SK-N-SH treated with all-trans-retinoic acid at 6 μM for 48 hours (cell line): ENCODE measurements at regions not wholly inside any gene's neighbourhood (a gene's known extent, or its start where the extent isn't known, plus 50 kb on each side); places are given as distances from the start of the nearest gene placed in this dataset.

ENCODE experiments used
- ATAC-seq: fragments of 200-7000 bp; cut with Tn5 transposase; 3 replicates; pipeline ENCODE4 v1.9.1; 2020; ENCODE audit warnings: mild to moderate bottlenecking, moderate library complexity
- BACH2 ChIP-seq: fragments of 250-450 bp; sonication (Bioruptor Pico); IDR thresholded peaks from 2 replicates; pipeline ENCODE4 v1.9.0; 2021; ENCODE audit warnings: mild to moderate bottlenecking, borderline replicate concordance
- CSRNP3 ChIP-seq: fragments of 250-450 bp; sonication (Bioruptor Pico); IDR thresholded peaks from 2 replicates; pipeline ENCODE4 v1.5.1; 2021; ENCODE audit warnings: mild to moderate bottlenecking, moderate library complexity
- ESRRG ChIP-seq: fragments of 250-450 bp; sonication (Bioruptor Pico); IDR thresholded peaks from 2 replicates; pipeline ENCODE4 v1.6.1; 2021; ENCODE audit warnings: mild to moderate bottlenecking
- ISL1 ChIP-seq: fragments of 250-450 bp; sonication (Bioruptor Pico); IDR thresholded peaks from 2 replicates; pipeline ENCODE4 v2.1.2; 2022; ENCODE audit warnings: mild to moderate bottlenecking, moderate library complexity
- OSR1 ChIP-seq: fragments of 250-450 bp; sonication (Bioruptor Pico); IDR thresholded peaks from 2 replicates; pipeline ENCODE4 v1.8.0; 2022; ENCODE audit warnings: moderate library complexity, mild to moderate bottlenecking, inconsistent platforms
- PPARA ChIP-seq: fragments of 250-450 bp; sonication (Bioruptor Pico); IDR thresholded peaks from 2 replicates; pipeline ENCODE4 v1.5.0; 2020; ENCODE audit warnings: mild to moderate bottlenecking, borderline replicate concordance
- RARB ChIP-seq: fragments of 250-450 bp; sonication (Bioruptor Pico); IDR thresholded peaks from 2 replicates; pipeline ENCODE4 v1.8.0; 2021; ENCODE audit warnings: mild to moderate bottlenecking, moderate library complexity
- TSHZ2 ChIP-seq: fragments of 250-450 bp; sonication (Bioruptor Pico); IDR thresholded peaks from 2 replicates; pipeline ENCODE4 v1.5.0; 2020; ENCODE audit warnings: mild to moderate bottlenecking, moderate library complexity
- ZC3H10 ChIP-seq: fragments of 250-450 bp; sonication (Bioruptor Pico); IDR thresholded peaks from 2 replicates; pipeline ENCODE4 v1.5.1; 2021; ENCODE audit warnings: mild to moderate bottlenecking, moderate library complexity
- ZFP30 ChIP-seq: fragments of 450-650 bp; formaldehyde crosslinking; IDR thresholded peaks from 2 replicates; pipeline ENCODE4 v1.5.0; 2022; ENCODE audit warnings: mild to moderate bottlenecking, moderate library complexity
- ZNF565 ChIP-seq: fragments of 450-650 bp; formaldehyde crosslinking; conservative IDR thresholded peaks from 2 replicates; pipeline ENCODE4 v1.5.0; 2020; ENCODE audit warnings: low read depth, mild to moderate bottlenecking, moderate library complexity
- ZNF70 ChIP-seq: fragments of 450-650 bp; formaldehyde crosslinking; IDR thresholded peaks from 2 replicates; pipeline ENCODE4 v1.5.0; 2020; ENCODE audit warnings: mild to moderate bottlenecking, moderate library complexity
- ZNF8 ChIP-seq: fragments of 450-650 bp; formaldehyde crosslinking; IDR thresholded peaks from 2 replicates; pipeline ENCODE4 v1.5.0; 2020; ENCODE audit warnings: mild to moderate bottlenecking, moderate library complexity
- TF ChIP-seq, protein P1 (sequence below): fragments of 250-450 bp; sonication (Bioruptor Pico); IDR thresholded peaks from 2 replicates; pipeline ENCODE4 v1.5.1; 2020; ENCODE audit warnings: low read depth, mild to moderate bottlenecking, moderate library complexity
- TF ChIP-seq, protein P2 (sequence below): fragments of 250-450 bp; sonication (Bioruptor Pico); IDR thresholded peaks from 2 replicates; pipeline ENCODE4 v1.8.0; 2021; ENCODE audit warnings: low read depth, mild to moderate bottlenecking, moderate library complexity, borderline replicate concordance

DNA sequence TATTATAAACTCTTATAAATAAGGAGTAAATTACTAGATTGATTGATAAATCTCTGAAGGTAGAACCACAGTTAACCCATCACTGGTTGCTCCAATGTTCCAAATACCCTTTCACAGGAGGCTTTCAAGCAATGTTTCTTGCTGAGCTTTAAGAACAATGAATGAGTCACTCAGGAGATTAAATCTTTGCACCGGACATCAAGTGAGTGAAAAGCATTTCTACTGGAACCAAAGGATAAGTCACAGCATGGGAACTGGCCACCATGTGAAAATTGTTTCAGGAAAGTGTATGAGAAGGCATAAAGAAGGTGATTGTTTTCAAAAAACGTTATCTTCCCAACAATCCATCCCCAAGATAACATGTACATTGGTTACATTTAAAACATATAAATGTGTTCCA, 90.6 kb downstream of the CNTN3 start (continued):
- no peak for TF ChIP-seq ZNF70 (CRISPR knock-in tag)

GRCh38 chr3:74520895-74521294, 93.6 kb downstream of the CNTN3 start:
- no peak for ATAC-seq
- TF ChIP-seq ESRRG (CRISPR knock-in tag) = no peak
- no peak for TF ChIP-seq ZC3H10 (CRISPR knock-in tag)
- TF ChIP-seq BACH2 (CRISPR knock-in tag) = no peak
- TF ChIP-seq ZFP30 = no peak
- no peak for TF ChIP-seq ZNF565
- TF ChIP-seq RARB (CRISPR knock-in tag) = no peak
- no peak for TF ChIP-seq PPARA
- TF ChIP-seq ZNF8 (CRISPR knock-in tag) = no peak
- no peak for TF ChIP-seq ZNF70 (CRISPR knock-in tag)
- TF ChIP-seq CSRNP3 (CRISPR knock-in tag) = no peak
- TF ChIP-seq, all 23 proteins: peak for 0

- TF ChIP-seq, protein P1, sequence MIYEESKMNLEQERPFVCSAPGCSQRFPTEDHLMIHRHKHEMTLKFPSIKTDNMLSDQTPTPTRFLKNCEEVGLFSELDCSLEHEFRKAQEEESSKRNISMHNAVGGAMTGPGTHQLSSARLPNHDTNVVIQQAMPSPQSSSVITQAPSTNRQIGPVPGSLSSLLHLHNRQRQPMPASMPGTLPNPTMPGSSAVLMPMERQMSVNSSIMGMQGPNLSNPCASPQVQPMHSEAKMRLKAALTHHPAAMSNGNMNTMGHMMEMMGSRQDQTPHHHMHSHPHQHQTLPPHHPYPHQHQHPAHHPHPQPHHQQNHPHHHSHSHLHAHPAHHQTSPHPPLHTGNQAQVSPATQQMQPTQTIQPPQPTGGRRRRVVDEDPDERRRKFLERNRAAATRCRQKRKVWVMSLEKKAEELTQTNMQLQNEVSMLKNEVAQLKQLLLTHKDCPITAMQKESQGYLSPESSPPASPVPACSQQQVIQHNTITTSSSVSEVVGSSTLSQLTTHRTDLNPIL (CRISPR knock-in tag) = no peak
- TF ChIP-seq TSHZ2 (CRISPR knock-in tag) (no peak), PPARA (no peak), CSRNP3 (CRISPR knock-in tag) (no peak), ZC3H10 (CRISPR knock-in tag) (no peak), OSR1 (CRISPR knock-in tag) (no peak), ZFP30 (no peak)
- TF ChIP-seq, protein P2, sequence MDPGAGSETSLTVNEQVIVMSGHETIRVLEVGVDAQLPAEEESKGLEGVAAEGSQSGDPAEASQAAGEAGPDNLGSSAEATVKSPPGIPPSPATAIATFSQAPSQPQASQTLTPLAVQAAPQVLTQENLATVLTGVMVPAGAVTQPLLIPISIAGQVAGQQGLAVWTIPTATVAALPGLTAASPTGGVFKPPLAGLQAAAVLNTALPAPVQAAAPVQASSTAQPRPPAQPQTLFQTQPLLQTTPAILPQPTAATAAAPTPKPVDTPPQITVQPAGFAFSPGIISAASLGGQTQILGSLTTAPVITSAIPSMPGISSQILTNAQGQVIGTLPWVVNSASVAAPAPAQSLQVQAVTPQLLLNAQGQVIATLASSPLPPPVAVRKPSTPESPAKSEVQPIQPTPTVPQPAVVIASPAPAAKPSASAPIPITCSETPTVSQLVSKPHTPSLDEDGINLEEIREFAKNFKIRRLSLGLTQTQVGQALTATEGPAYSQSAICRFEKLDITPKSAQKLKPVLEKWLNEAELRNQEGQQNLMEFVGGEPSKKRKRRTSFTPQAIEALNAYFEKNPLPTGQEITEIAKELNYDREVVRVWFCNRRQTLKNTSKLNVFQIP (CRISPR knock-in tag) = no peak
- ATAC-seq = no peak
Observed at GRCh38 chr3:74518610-74519009, 95.8 kb downstream of the CNTN3 start.

DNA sequence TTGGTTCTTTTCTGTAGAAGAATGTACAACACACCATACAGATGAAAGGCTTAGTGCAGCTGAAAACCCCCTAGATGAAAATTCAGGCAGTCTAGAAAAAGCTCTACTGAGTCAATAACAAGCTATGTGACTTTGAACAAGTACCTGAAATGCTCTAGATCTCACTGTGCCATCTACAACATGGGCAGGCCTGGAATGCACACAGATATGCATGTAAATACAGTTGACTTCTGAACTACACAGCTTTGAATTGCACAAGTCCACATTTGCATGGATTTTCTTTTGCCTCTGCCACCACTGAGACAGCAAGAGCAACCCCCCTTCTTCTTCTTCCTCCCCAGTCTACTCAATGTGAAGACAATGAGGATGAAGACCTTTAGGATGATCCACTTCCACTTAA, 98.4 kb downstream of the CNTN3 start:
- TF ChIP-seq, protein P2 (CRISPR knock-in tag) = no peak
- TF ChIP-seq CSRNP3 (CRISPR knock-in tag) (no peak), ISL1 (CRISPR knock-in tag) (no peak), ESRRG (CRISPR knock-in tag) (no peak)
- TF ChIP-seq, all 23 proteins: peak for 0
- ATAC-seq = no peak
